H1 (cell line): ENCODE measurements at regions not wholly inside any gene's neighbourhood (a gene's known extent, or its start where the extent isn't known, plus 50 kb on each side); places are given as distances from the start of the nearest gene placed in this dataset.

ENCODE experiments used
- CEBPB ChIP-seq: IDR thresholded peaks from 2 replicates; pipeline ENCODE4 v1.6.1; 2012; ENCODE audit warnings: low read depth, low read length
- EZH2 ChIP-seq: fragments of 200-600 bp; sonication (generic); IDR thresholded peaks from 2 replicates; pipeline ENCODE4 v1.7.1; 2012; ENCODE audit warnings: low read depth, mild to moderate bottlenecking, moderate library complexity, low read length, inconsistent platforms; ENCODE audit not compliant: severe bottlenecking
- GTF2F1 ChIP-seq: IDR thresholded peaks from 2 replicates; pipeline ENCODE4 v1.6.1; 2012; ENCODE audit warnings: low read depth, low read length, improper control_type of control experiment, borderline replicate concordance
- KDM1A ChIP-seq: fragments of 200-600, 300-600 bp; sonication (generic); IDR thresholded peaks from 2 replicates; pipeline ENCODE4 v1.7.1; 2016; ENCODE audit warnings: mild to moderate bottlenecking, low read length, borderline replicate concordance
- PHF8 ChIP-seq: fragments of 200-600 bp; sonication (generic); conservative IDR thresholded peaks from 2 replicates; pipeline ENCODE4 v1.7.1; 2012; ENCODE audit warnings: low read depth, mild to moderate bottlenecking, inconsistent platforms, low read length, moderate library complexity
- POLR2A ChIP-seq, 2 experiments: IDR thresholded peaks; 1 replicate in 1 of 2; 2 replicates in 1 of 2; pipeline ENCODE4 v1.6.1; 2011; ENCODE audit warnings: low read depth in 2 of 2, low read length in 2 of 2, mild to moderate bottlenecking in 2 of 2; ENCODE audit errors: control extremely low read depth in 1 of 2
- POLR2AphosphoS5 ChIP-seq: IDR thresholded peaks from 2 replicates; pipeline ENCODE4 v1.6.1; 2011; ENCODE audit warnings: low read depth, low read length
- RAD21 ChIP-seq, 2 experiments: IDR thresholded peaks in 1 of 2; conservative IDR thresholded peaks in 1 of 2; 2 replicates each; pipeline ENCODE4 v1.6.1; 2011; ENCODE audit warnings: low read depth in 2 of 2, low read length in 2 of 2, improper control_type of control experiment in 1 of 2, inconsistent platforms in 1 of 2, mild to moderate bottlenecking in 1 of 2, moderate library complexity in 1 of 2
- RNF2 ChIP-seq: fragments of 200-900, 300-1000 bp; sonication (generic); IDR thresholded peaks from 2 replicates; pipeline ENCODE4 v1.7.1; 2016; ENCODE audit warnings: borderline replicate concordance, low read depth, mild to moderate bottlenecking, antibody characterized with exemption, low read length; ENCODE audit not compliant: poor library complexity, severe bottlenecking; ENCODE audit errors: missing control alignments
- TBP ChIP-seq: IDR thresholded peaks from 2 replicates; pipeline ENCODE4 v1.6.1; 2011; ENCODE audit warnings: low read depth, low read length, improper control_type of control experiment
- TF ChIP-seq, protein P1 (sequence below), 3 experiments: IDR thresholded peaks; 1 replicate in 2 of 3; 2 replicates in 1 of 3; pipeline versions ENCODE4 v1.5.1 to v1.6.1; 2011; ENCODE audit warnings: low read length in 3 of 3, mild to moderate bottlenecking in 3 of 3, inconsistent platforms in 2 of 3, low read depth in 1 of 3, moderate library complexity in 1 of 3; ENCODE audit not compliant: insufficient read depth in 1 of 3; ENCODE audit errors: control extremely low read depth in 1 of 3

GRCh38 chr4:153146031-153146430, 58.2 kb upstream of the TRIM2 start:
- no peak for TF ChIP-seq RNF2
- TF ChIP-seq, protein P1, sequence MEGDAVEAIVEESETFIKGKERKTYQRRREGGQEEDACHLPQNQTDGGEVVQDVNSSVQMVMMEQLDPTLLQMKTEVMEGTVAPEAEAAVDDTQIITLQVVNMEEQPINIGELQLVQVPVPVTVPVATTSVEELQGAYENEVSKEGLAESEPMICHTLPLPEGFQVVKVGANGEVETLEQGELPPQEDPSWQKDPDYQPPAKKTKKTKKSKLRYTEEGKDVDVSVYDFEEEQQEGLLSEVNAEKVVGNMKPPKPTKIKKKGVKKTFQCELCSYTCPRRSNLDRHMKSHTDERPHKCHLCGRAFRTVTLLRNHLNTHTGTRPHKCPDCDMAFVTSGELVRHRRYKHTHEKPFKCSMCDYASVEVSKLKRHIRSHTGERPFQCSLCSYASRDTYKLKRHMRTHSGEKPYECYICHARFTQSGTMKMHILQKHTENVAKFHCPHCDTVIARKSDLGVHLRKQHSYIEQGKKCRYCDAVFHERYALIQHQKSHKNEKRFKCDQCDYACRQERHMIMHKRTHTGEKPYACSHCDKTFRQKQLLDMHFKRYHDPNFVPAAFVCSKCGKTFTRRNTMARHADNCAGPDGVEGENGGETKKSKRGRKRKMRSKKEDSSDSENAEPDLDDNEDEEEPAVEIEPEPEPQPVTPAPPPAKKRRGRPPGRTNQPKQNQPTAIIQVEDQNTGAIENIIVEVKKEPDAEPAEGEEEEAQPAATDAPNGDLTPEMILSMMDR (IDR thresholded peaks at IDR 0.05; ENCODE audit: control extremely low read depth in 1 of 3, insufficient read depth in 1 of 3, low read depth in 1 of 3, low read length in 3 of 3), result no peak
- no peak for TF ChIP-seq TBP
- no peak for TF ChIP-seq POLR2A (IDR thresholded peaks at IDR 0.05; ENCODE audit: control extremely low read depth in 1 of 2, low read depth in 2 of 2, low read length in 2 of 2)
- no peak for TF ChIP-seq KDM1A
- no peak for TF ChIP-seq CEBPB
- TF ChIP-seq POLR2AphosphoS5, result no peak
- no peak for TF ChIP-seq PHF8
- no peak for TF ChIP-seq GTF2F1
- TF ChIP-seq RAD21 (IDR thresholded peaks at IDR 0.05 in 1 of 2, conservative IDR thresholded peaks at IDR 0.05 in 1 of 2; ENCODE audit: low read depth in 2 of 2, low read length in 2 of 2), result no peak
- no peak for TF ChIP-seq EZH2
